Stomach (tissue), 4 donors: ENCODE measurements at regions not wholly inside any gene's neighbourhood (a gene's known extent, or its start where the extent isn't known, plus 50 kb on each side); places are given as distances from the start of the nearest gene placed in this dataset.

Experiments used
- CTCF ChIP-seq, 7 experiments: fragments of 450-650 bp in 4 of 7; fragments of 200-600 bp in 3 of 7; sonication (generic) in 3 of 7; IDR thresholded peaks; one replicate each; pipeline ENCODE4 v1.5.1; 2016 to 2019; ENCODE audit warnings: antibody characterized with exemption in 7 of 7, control low read depth in 2 of 7, mild to moderate bottlenecking in 1 of 7
- POLR2A ChIP-seq, 4 donors: fragments of 450-650 bp; IDR thresholded peaks; one replicate each; pipeline ENCODE4 v1.6.1; 2016; ENCODE audit warnings: antibody characterized with exemption in 4 of 4, control low read depth in 2 of 4, mild to moderate bottlenecking in 1 of 4, moderate library complexity in 1 of 4
- POLR2AphosphoS5 ChIP-seq, 3 donors: sonication (generic); formaldehyde crosslinking; IDR thresholded peaks; one replicate each; pipeline ENCODE4 v1.6.1; 2016; ENCODE audit warnings: antibody characterized with exemption in 3 of 3

- TF ChIP-seq POLR2A (IDR thresholded peaks at IDR 0.05) = no peak
- TF ChIP-seq CTCF (IDR thresholded peaks at IDR 0.05) = no peak
- no peak for TF ChIP-seq POLR2AphosphoS5 (IDR thresholded peaks at IDR 0.05)
These were observed 372.3 kb upstream of the SALL1 start for GRCh38 chr16:51523400-51523799.
